ENCODE measurements at regions not wholly inside any gene's neighbourhood (a gene's known extent, or its start where the extent isn't known, plus 50 kb on each side); places are given as distances from the start of the nearest gene placed in this dataset.

- TF ChIP-seq CTCF (IDR thresholded peaks at IDR 0.05): no peak
- no peak for TF ChIP-seq POLR2A (IDR thresholded peaks at IDR 0.05)
Measured at GRCh38 chr14:61192989-61193388, 88.1 kb downstream of the TMEM30B start.

Data from vagina (tissue), 2 donors.